GM18519 (cell line): ENCODE measurements at regions not wholly inside any gene's neighbourhood (a gene's known extent, or its start where the extent isn't known, plus 50 kb on each side); places are given as distances from the start of the nearest gene placed in this dataset.
"Not testable (repeated sequence)": the region's sequence is repeated elsewhere in the genome, so short reads cannot be mapped to it uniquely, and the experiment has no call there.

ENCODE experiments used
- ATAC-seq: cut with Tn5 transposase; IDR thresholded peaks from one replicate; pipeline ENCODE4 v1.9.1; 2021; ENCODE audit warnings: mild to moderate bottlenecking, moderate library complexity; ENCODE audit not compliant: unreplicated experiment, low FRiP score

- no peak for ATAC-seq
Measured at GRCh38 chr4:134650461-134650860, 448.9 kb upstream of the PABPC4L start.

- no peak for ATAC-seq
Measured at GRCh38 chr4:134645778-134646177, 444.2 kb upstream of the PABPC4L start.

GRCh38 chr4:134636338-134637051 lies 434.9 kb upstream of the PABPC4L start:
- no peak for ATAC-seq

- ATAC-seq, result no peak
Measured at GRCh38 chr4:134634301-134634700, 432.7 kb upstream of the PABPC4L start.

DNA sequence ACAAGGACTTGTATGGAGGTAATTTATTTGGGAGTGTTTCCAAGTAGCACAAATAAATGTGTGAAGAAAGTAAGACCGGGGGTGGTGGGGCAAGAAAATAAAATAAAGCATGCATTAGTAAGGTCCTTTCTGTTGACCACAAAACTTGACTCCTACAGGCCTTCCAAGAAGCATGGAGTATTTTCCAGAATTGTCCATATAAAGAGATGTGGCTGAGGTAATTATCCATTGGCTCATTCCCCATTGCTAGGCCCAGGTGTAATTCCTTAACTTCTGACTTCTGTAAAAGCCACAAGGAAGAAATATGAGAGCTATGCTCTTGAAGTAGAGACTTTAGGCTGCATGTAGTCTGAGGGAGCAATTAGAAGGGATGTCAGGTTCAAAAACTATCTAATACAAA lies 430.5 kb upstream of the PABPC4L start:
- no peak for ATAC-seq

DNA sequence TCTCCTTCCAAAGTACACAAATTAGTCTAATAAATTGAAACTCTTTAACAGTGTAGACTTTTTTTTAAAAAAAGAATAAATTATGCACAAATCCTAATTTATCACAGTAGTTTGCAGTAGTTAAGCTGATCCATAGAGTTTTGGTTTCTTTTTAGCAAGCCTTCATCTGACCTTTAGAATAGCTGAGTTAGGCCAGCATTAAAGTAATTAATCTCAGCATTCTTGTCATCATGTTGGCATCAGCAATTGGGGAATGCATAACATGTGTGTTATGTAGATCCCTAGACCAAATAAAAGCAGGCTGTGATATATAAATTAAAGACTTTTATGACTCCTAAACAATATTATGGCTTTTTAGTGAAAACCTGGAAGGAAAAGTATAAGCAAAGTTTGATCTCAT lies 426.5 kb upstream of the PABPC4L start:
- ATAC-seq, result no peak

DNA sequence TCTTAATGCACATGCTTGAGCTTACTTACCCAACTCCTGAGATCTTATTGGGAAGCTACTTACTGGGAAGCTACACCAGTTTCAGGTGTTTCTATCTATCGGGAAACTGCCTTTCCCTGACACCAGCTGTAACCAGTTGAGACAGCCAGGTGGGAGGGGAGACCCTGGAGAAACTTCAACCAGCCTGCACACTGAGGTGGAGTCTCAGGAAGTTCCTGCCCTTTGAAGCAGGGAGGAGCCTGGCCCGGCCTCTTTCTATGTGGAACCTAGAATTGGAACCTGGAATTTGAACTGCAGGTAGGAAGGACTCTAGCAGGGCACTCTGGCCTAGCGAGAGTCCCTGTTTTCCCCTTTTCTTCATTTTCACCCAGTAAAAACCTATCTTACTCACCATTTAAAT lies 425.8 kb upstream of the PABPC4L start:
- ATAC-seq, result no peak

- no peak for ATAC-seq
Measured at GRCh38 chr4:134624365-134624764, 422.8 kb upstream of the PABPC4L start.

GRCh38 chr4:134622626-134623575 lies 421.3 kb upstream of the PABPC4L start:
- ATAC-seq, result not testable (repeated sequence)

- ATAC-seq, result no peak
Measured at GRCh38 chr4:134622199-134622598, 420.6 kb upstream of the PABPC4L start.

DNA sequence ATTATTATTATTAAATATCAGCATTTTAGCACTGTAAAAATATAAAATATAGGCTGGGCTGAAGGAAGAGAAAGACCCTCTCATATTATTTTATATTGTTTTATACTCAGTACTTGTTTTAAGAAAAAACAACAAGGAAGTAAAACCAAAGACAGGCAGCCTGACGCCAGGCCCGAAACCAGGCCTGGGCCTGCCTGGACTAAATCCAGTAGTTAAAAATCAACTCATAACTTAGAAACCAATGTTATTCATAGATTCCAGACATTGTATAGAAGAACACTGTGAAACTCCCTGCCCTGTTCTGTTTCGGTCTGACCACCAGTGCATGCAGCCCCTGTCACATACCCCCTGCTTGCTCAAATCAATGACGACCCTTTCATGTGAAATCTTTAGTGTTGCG lies 420.1 kb upstream of the PABPC4L start:
- ATAC-seq, result not testable (repeated sequence)

- no peak for ATAC-seq
Measured at GRCh38 chr4:134610956-134611355, 409.4 kb upstream of the PABPC4L start.

- ATAC-seq, result no peak
Measured at GRCh38 chr4:134610172-134610571, 408.6 kb upstream of the PABPC4L start.

GRCh38 chr4:134601706-134602105 lies 400.1 kb upstream of the PABPC4L start:
- ATAC-seq, result no peak

- ATAC-seq, result no peak
Measured at GRCh38 chr4:134591326-134591725, 389.7 kb upstream of the PABPC4L start.

- no peak for ATAC-seq
Measured at GRCh38 chr4:134585972-134586371, 384.4 kb upstream of the PABPC4L start.

DNA sequence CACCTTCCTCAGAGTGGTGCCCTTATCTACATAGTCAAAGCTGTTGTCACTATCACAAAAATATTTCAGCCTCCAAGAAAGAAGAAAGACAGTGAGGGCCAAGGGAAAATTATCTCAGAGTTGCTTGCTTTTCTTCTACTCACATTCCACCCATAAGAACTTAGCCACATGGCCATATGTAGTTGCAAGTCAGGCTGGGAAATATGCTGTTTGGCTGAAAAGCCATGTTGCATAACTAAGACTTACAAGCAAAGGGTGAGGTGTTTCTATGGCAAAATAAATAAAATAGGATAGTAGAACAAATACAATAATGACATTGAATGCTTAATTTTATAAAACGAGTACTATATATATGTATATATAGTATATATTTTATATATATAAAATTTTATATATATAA lies 365.9 kb upstream of the PABPC4L start:
- no peak for ATAC-seq

- no peak for ATAC-seq
Measured at GRCh38 chr4:134560728-134561127, 359.1 kb upstream of the PABPC4L start.

GRCh38 chr4:134552063-134552462 lies 350.5 kb upstream of the PABPC4L start:
- ATAC-seq, result no peak

- ATAC-seq, result no peak
Measured at GRCh38 chr4:134551348-134551747, 349.8 kb upstream of the PABPC4L start.

DNA sequence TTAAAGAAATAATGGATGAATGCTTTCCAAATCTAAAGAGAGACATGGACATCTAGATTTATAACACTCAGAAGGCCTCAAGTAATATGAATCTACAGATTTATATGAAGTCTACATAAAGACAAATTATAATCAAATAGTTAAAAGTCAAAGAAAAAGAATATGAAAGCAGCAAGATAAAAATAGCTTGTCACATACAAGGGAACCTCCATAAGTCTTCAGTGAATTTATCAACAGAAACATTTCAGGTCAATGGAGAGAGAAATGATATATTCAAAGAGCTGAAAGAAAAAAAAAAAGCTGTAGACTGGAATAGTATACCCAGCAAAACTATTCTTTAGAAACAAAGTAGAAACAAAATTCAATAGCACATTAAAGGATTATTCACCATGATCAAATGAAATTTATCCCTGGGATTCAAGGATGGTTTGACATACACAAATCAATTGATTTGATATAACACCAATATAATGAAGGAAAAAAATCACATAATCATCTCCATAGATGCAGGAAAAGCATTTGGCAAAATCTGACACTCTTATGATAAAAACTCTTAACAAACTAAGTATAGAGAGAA lies 346.6 kb upstream of the PABPC4L start:
- ATAC-seq, result no peak
